HG03571 (cell line): ENCODE measurements at regions not wholly inside any gene's neighbourhood (a gene's known extent, or its start where the extent isn't known, plus 50 kb on each side); places are given as distances from the start of the nearest gene placed in this dataset.
"Not testable (repeated sequence)": the region's sequence is repeated elsewhere in the genome, so short reads cannot be mapped to it uniquely, and the experiment has no call there.

Experiments used
- ATAC-seq: cut with Tn5 transposase; IDR thresholded peaks from one replicate; pipeline ENCODE4 v1.9.1; 2021; ENCODE audit not compliant: unreplicated experiment

DNA sequence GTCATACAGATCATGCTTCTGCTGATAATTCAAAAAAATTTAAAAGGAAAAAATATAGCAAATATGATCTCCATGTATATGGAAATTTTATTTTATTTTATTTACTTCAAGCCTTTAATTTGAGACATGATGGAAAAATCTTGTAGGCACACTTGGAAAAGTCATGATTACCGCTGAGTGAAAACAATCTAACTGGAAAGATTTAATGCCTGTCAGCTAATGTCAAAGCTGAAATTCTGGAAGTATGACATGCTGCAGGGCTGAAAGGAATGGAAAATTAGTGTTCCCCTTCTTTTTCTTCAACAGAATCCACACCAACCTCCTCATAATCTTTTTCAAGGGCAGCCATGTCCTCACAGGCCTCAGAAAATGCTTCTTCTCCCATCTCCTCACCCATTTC is 58.2 kb downstream of the RPRM start:
- ATAC-seq: no peak

DNA sequence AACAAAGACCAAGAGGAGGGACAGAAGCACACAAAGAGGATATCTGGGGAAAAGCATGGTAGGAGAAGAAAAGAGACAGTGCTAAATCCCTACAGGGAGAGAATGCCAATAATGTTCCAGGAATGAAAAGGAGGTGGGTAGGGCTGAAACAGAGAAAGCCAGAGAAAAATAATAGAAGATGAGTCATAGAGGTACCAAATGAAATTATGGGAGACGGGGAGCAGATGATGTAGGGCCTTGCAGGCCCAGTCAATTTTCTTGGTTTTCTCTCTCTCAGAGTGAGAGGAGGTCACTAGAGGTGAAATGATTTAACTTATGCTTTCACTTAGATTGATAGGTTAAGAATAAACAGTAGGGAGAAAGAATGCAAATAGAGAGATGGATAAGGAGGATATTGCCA is 61.5 kb downstream of the RPRM start:
- ATAC-seq: no peak

- no peak for ATAC-seq
Measured at GRCh38 chr2:153416071-153416470, 62.5 kb downstream of the RPRM start.

GRCh38 chr2:153408710-153409385 is 69.7 kb downstream of the RPRM start:
- no peak for ATAC-seq

GRCh38 chr2:153405196-153405595 is 73.4 kb downstream of the RPRM start:
- no peak for ATAC-seq

DNA sequence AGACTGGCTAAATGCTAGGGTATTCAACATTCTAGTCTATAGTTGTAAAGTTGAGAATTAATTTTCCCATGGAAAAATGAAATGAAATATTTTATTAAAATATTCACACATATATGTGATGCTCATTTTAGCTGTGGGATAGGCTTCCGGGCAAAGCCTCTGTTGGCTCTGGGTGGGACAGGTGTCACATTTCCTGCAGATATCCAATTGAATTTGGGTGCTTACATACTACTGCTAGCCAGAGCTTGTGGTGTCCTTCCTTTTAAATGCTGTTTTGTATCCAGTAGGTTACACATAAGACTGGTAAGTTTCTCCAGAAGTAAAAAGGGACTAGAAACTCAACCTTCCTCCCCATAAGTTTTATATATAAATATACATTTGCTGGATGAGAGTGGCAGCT is 73.8 kb downstream of the RPRM start:
- ATAC-seq: no peak

DNA sequence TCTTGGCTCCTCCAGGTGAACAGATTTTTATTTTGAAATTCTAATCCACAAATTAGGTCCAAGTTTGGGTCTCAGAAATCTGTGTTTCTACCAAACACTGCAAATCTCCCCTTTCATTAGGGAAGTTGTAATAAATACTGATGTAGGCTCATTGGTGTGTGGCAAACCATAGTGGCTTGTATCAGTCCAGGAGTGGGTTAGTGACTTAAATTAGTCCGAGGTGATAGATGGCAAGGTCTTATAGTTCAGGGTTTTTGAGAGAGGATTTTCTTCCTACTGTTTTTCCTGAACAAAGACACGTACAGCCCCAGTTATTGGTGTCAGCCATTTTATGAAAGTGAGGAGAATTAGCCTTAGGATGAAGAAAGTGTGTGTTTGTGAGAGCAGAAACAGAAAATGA is 74.6 kb downstream of the RPRM start:
- ATAC-seq: no peak

GRCh38 chr2:153403352-153403751 is 75.2 kb downstream of the RPRM start:
- ATAC-seq: not testable (repeated sequence)

- no peak for ATAC-seq
Measured at GRCh38 chr2:153394686-153395085, 83.9 kb downstream of the RPRM start.

DNA sequence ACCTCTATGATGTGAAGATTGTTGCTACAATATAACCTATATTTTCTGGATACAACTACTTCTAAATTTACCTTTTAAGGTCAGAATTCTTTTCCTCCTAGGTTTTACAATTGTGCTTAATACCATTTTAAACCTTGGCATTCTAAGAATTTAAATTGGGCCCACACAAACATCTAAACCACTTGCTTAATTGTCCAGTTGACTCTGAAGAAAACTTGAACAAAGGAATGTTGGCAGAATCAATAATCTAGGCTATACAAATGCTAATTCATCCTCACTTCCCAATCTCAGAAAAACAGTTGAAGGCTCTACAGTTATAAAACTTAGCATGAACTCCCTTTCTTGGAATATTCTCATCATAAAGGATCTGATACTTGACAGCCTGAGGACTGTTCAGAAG is 84.3 kb downstream of the RPRM start:
- no peak for ATAC-seq

GRCh38 chr2:153393518-153393917 is 85.0 kb downstream of the RPRM start:
- no peak for ATAC-seq

- ATAC-seq: no peak
Measured at GRCh38 chr2:153391131-153391530, 87.4 kb downstream of the RPRM start.

GRCh38 chr2:153388246-153388645 is 90.3 kb downstream of the RPRM start:
- no peak for ATAC-seq

GRCh38 chr2:153387203-153387602 is 91.4 kb downstream of the RPRM start:
- ATAC-seq: no peak

DNA sequence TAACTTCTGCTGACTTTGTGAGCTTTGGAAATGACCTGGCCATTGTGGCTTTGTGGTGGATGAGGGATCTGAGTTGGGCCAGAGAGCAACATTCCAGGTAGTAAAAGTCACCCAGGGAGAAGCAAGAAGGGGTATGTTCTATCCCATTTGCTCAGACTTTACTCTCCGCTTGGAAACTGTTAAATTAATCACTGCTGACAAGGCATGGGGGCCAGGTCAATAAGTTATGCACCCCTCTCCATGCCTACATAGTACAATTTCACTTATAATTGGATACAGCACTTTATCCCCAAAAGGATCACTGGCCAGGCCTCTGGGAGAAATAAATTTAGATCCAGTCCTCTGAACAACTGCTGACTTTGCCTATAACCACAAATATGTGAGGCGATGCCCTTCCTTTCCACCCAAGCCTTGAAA is 92.1 kb downstream of the RPRM start:
- ATAC-seq: no peak

GRCh38 chr2:153373510-153374279 is 104.9 kb downstream of the RPRM start:
- ATAC-seq: peak; percentile 57

GRCh38 chr2:153360239-153360638 is 118.3 kb downstream of the RPRM start:
- ATAC-seq: no peak

- ATAC-seq: no peak
Measured at GRCh38 chr2:153354377-153354776, 124.2 kb downstream of the RPRM start.

DNA sequence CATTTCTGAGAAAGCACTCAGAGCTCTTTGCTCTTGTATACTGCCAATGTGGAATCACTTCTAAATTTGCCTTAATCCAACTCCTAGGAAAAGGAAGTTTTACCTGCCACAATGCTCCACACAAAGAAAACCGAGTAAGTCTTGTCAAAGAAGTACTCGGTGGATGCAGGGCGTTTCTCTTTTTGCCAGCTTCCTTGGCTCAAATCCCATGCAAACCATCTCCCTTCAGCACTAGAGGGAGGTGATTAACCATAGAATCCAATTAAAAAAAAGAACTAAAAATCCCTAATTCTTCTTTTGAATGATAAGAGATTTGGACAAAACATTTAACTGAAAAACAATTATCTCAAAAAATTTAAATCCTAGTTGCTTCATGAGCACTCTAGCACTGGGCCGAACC is 129.0 kb downstream of the RPRM start:
- no peak for ATAC-seq

GRCh38 chr2:153347818-153348495 is 130.6 kb downstream of the RPRM start:
- no peak for ATAC-seq

- no peak for ATAC-seq
Measured at GRCh38 chr2:153320879-153321278, 157.7 kb downstream of the RPRM start.

DNA sequence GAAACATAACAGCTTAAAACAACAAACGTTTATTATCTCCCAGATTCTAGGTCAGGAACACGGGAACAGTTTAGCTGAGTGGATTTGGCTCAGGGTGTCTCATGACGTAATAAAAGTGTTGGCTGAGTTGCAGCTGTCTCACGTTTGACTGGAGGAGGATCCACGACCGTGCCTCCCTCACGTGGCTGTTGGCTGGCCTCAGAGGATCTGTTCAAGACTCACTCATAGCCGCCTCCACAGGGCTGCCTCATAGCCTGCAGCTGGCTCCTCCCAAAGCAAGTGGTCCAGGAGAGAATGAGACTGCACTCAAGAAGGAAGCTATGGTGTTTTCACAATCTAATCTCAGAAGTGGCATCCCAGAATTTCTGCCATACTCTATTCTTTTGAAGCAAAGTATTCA is 167.1 kb downstream of the RPRM start:
- ATAC-seq: no peak
